ENCODE measurements at regions not wholly inside any gene's neighbourhood (a gene's known extent, or its start where the extent isn't known, plus 50 kb on each side); places are given as distances from the start of the nearest gene placed in this dataset.

GRCh38 chr6:81950877-81951276 is 198.4 kb upstream of the TENT5A start:
- TF ChIP-seq CTCF (IDR thresholded peaks at IDR 0.05; ENCODE audit: low read depth, low read length): no peak
- TF ChIP-seq EZH2phosphoT487 (IDR thresholded peaks at IDR 0.05; ENCODE audit: low read depth): no peak
